ENCODE measurements at regions not wholly inside any gene's neighbourhood (a gene's known extent, or its start where the extent isn't known, plus 50 kb on each side); places are given as distances from the start of the nearest gene placed in this dataset.

GRCh38 chr1:161432091-161432490 is 64.4 kb upstream of the CFAP126 start:
- ChIA-PET CTCF (interaction anchor here (5.9 kb wide), 1 partner anchor 7 kb away, joined by 72 read pairs; no protein-coding TSS in a partner anchor), POLR2A (no interaction called here)
- DNase-seq (ENCODE audit: low read depth in 1 of 2, low spot score in 1 of 2) (no peak), FAIRE-seq (no peak), ATAC-seq (no peak)
- no peak overlapping the region for H3K27ac ChIP-seq
- H3K4me3 ChIP-seq = no peak overlapping the region
- peaks cover 8% of the 10 kb centered on the region; the same call in 2 of the 3 replicates for H3K4me1 ChIP-seq
- H3K4me2 ChIP-seq = no peak overlapping the region
- WGBS (ENCODE audit: missing lambda C conversion rate) = 69% methylated on average over 2 of the region's 2 CpGs
- H3K9me3 ChIP-seq = no peaks in the 10 kb centered on the region
- TF ChIP-seq CBX2 (IDR thresholded peaks at IDR 0.05; ENCODE audit: borderline replicate concordance, low read depth) (no peak), HDAC2 (IDR thresholded peaks at IDR 0.05) (no peak), ZSCAN20 (CRISPR knock-in tag; IDR thresholded peaks at IDR 0.05) (no peak), CHD4 (IDR thresholded peaks at IDR 0.05; ENCODE audit: borderline replicate concordance) (no peak), POLR2AphosphoS2 (conservative IDR thresholded peaks at IDR 0.05; ENCODE audit: low read length) (no peak)

- CTCF ChIA-PET = interaction anchor here (2.3 to 5.9 kb wide), 2 partner anchors 11 to 46 kb away, joined by 10 to 72 read pairs; no protein-coding TSS in a partner anchor
- peak; percentile 46 for FAIRE-seq
- TF ChIP-seq POLR2A (IDR thresholded peaks at IDR 0.05; ENCODE audit: low read length) (no peak), SMC3 (IDR thresholded peaks at IDR 0.05) (no peak), ESRRA (IDR thresholded peaks at IDR 0.05; ENCODE audit: borderline replicate concordance, low read length) (no peak), SREBF2 (IDR thresholded peaks at IDR 0.05) (peak; percentile 85), HDAC2 (IDR thresholded peaks at IDR 0.05) (no peak), HES2 (IDR thresholded peaks at IDR 0.05) (no peak), RARB (CRISPR knock-in tag; IDR thresholded peaks at IDR 0.05) (no peak), USF2 (IDR thresholded peaks at IDR 0.05) (no peak), NFE2L2 (conservative IDR thresholded peaks at IDR 0.05; ENCODE audit: low read length) (no peak), CHD4 (IDR thresholded peaks at IDR 0.05; ENCODE audit: borderline replicate concordance) (0 out of 2 replicates have a peak, but pooled peaks have one; percentile 26), CHD2 (IDR thresholded peaks at IDR 0.05; ENCODE audit: low read length, partially characterized antibody) (no peak), EHF (CRISPR knock-in tag; IDR thresholded peaks at IDR 0.05) (no peak), HEYL (CRISPR knock-in tag; IDR thresholded peaks at IDR 0.05) (no peak), RAD21 (conservative IDR thresholded peaks at IDR 0.05 in 1 of 2, IDR thresholded peaks at IDR 0.05 in 1 of 2) (no peak), HMGXB4 (CRISPR knock-in tag; IDR thresholded peaks at IDR 0.05; ENCODE audit: borderline replicate concordance) (peak; percentile 84; the same call in 1 of the 2 replicates), BHLHE40 (IDR thresholded peaks at IDR 0.05; ENCODE audit: low read depth, low read length) (no peak), RCOR1 (IDR thresholded peaks at IDR 0.05; ENCODE audit: low read depth, low read length) (no peak), MYC (IDR thresholded peaks at IDR 0.05; ENCODE audit: borderline replicate concordance, low read length) (no peak), REST (IDR thresholded peaks at IDR 0.05) (no peak), CBX2 (IDR thresholded peaks at IDR 0.05; ENCODE audit: borderline replicate concordance, low read depth) (no peak), JUN (IDR thresholded peaks at IDR 0.05) (no peak), EHMT2 (IDR thresholded peaks at IDR 0.05; ENCODE audit: low read depth) (no peak), CEBPB (IDR thresholded peaks at IDR 0.05) (peak; percentile 68 to 91; a peak in 3 of 4 replicates), NR3C1 (IDR thresholded peaks at IDR 0.05) (no peak), FOSB (CRISPR knock-in tag; IDR thresholded peaks at IDR 0.05) (no peak), ZSCAN20 (CRISPR knock-in tag; IDR thresholded peaks at IDR 0.05) (no peak), NPAS2 (CRISPR knock-in tag; IDR thresholded peaks at IDR 0.05; ENCODE audit: borderline replicate concordance) (no peak), MAX (IDR thresholded peaks at IDR 0.05) (peak; percentile 64)
Observed at GRCh38 chr1:161427733-161428516, 60.2 kb upstream of the CFAP126 start.

More at GRCh38 chr1:161427733-161428516, 60.2 kb upstream of the CFAP126 start:
- H3K4me3 ChIP-seq = peak overlapping the region; percentile 57
- no peaks in the 10 kb centered on the region for H3K9me3 ChIP-seq
- peak overlapping the region; percentile 88 for H3K4me2 ChIP-seq
- peak; percentile 80 to 88 for ATAC-seq
- POLR2A ChIA-PET = interaction anchor here (1.5 to 3.3 kb wide), 3 partner anchors 12 to 38 kb away, joined by 4 to 17 read pairs (median 5); no protein-coding TSS in a partner anchor
- WGBS (ENCODE audit: missing lambda C conversion rate) = 3% methylated on average over 18 of the region's 18 CpGs
- peak overlapping the region; percentile 28 to 53; a peak in 4 of 6 replicates for H3K27ac ChIP-seq
- peak; percentile 51 to 82 for DNase-seq (ENCODE audit: low read depth in 1 of 2, low spot score in 1 of 2)
- peaks cover 8% of the 10 kb centered on the region; the same call in 2 of the 3 replicates for H3K4me1 ChIP-seq
